ENCODE measurements at regions not wholly inside any gene's neighbourhood (a gene's known extent, or its start where the extent isn't known, plus 50 kb on each side); places are given as distances from the start of the nearest gene placed in this dataset.
"Not testable (repeated sequence)": the region's sequence is repeated elsewhere in the genome, so short reads cannot be mapped to it uniquely, and the experiment has no call there.

GRCh38 chr13:103517066-103517767, 451.0 kb upstream of the SLC10A2 start:
- DNase-seq, result no peak

GRCh38 chr13:103516015-103516795, 450.0 kb upstream of the SLC10A2 start:
- no peak for DNase-seq

GRCh38 chr13:103515410-103515809, 449.2 kb upstream of the SLC10A2 start:
- no peak for DNase-seq

GRCh38 chr13:103514619-103515018, 448.4 kb upstream of the SLC10A2 start:
- no peak for DNase-seq

- DNase-seq, result no peak
Measured at GRCh38 chr13:103514188-103514587, 448.0 kb upstream of the SLC10A2 start.

- DNase-seq, result no peak
Measured at GRCh38 chr13:103510007-103510535, 443.9 kb upstream of the SLC10A2 start.

- DNase-seq, result no peak
Measured at GRCh38 chr13:103497404-103497803, 431.2 kb upstream of the SLC10A2 start.

GRCh38 chr13:103487841-103488240, 421.6 kb upstream of the SLC10A2 start:
- DNase-seq, result no peak

- no peak for DNase-seq
Measured at GRCh38 chr13:103473081-103473480, 406.9 kb upstream of the SLC10A2 start.

GRCh38 chr13:103471896-103472295, 405.7 kb upstream of the SLC10A2 start:
- no peak for DNase-seq

- no peak for DNase-seq
Measured at GRCh38 chr13:103469771-103470170, 403.6 kb upstream of the SLC10A2 start.

GRCh38 chr13:103466761-103467160, 400.5 kb upstream of the SLC10A2 start:
- no peak for DNase-seq

GRCh38 chr13:103460246-103460645, 394.0 kb upstream of the SLC10A2 start:
- not testable (repeated sequence) for DNase-seq

GRCh38 chr13:103457050-103457449, 390.8 kb upstream of the SLC10A2 start:
- not testable (repeated sequence) for DNase-seq

- no peak for DNase-seq
Measured at GRCh38 chr13:103451656-103452055, 385.4 kb upstream of the SLC10A2 start.

- no peak for DNase-seq
Measured at GRCh38 chr13:103443604-103444003, 377.4 kb upstream of the SLC10A2 start.

GRCh38 chr13:103437651-103438050, 371.4 kb upstream of the SLC10A2 start:
- DNase-seq, result no peak

GRCh38 chr13:103436057-103436654, 369.9 kb upstream of the SLC10A2 start:
- no peak for DNase-seq

- no peak for DNase-seq
Measured at GRCh38 chr13:103431856-103432255, 365.6 kb upstream of the SLC10A2 start.

- DNase-seq, result no peak
Measured at GRCh38 chr13:103430368-103430767, 364.2 kb upstream of the SLC10A2 start.

GRCh38 chr13:103410002-103410401, 343.8 kb upstream of the SLC10A2 start:
- no peak for DNase-seq

- DNase-seq, result no peak
Measured at GRCh38 chr13:103406967-103407366, 340.8 kb upstream of the SLC10A2 start.

GRCh38 chr13:103405297-103405696, 339.1 kb upstream of the SLC10A2 start:
- no peak for DNase-seq

- no peak for DNase-seq
Measured at GRCh38 chr13:103403814-103404213, 337.6 kb upstream of the SLC10A2 start.
